H1 (cell line): ENCODE measurements at regions not wholly inside any gene's neighbourhood (a gene's known extent, or its start where the extent isn't known, plus 50 kb on each side); places are given as distances from the start of the nearest gene placed in this dataset.

Source experiments
- CTCF ChIP-seq, 3 experiments: IDR thresholded peaks; 1 replicate in 2 of 3; 2 replicates in 1 of 3; pipeline versions ENCODE4 v1.5.1 to v1.6.1; 2011; ENCODE audit warnings: low read length in 3 of 3, mild to moderate bottlenecking in 3 of 3, inconsistent platforms in 2 of 3, low read depth in 1 of 3, moderate library complexity in 1 of 3; ENCODE audit not compliant: insufficient read depth in 1 of 3; ENCODE audit errors: control extremely low read depth in 1 of 3
- KDM1A ChIP-seq: fragments of 200-600, 300-600 bp; sonication (generic); IDR thresholded peaks from 2 replicates; pipeline ENCODE4 v1.7.1; 2016; ENCODE audit warnings: mild to moderate bottlenecking, low read length, borderline replicate concordance
- RAD21 ChIP-seq, 2 experiments: IDR thresholded peaks in 1 of 2; conservative IDR thresholded peaks in 1 of 2; 2 replicates each; pipeline ENCODE4 v1.6.1; 2011; ENCODE audit warnings: low read depth in 2 of 2, low read length in 2 of 2, improper control_type of control experiment in 1 of 2, inconsistent platforms in 1 of 2, mild to moderate bottlenecking in 1 of 2, moderate library complexity in 1 of 2

- TF ChIP-seq CTCF (IDR thresholded peaks at IDR 0.05; ENCODE audit: control extremely low read depth in 1 of 3, insufficient read depth in 1 of 3, low read depth in 1 of 3, low read length in 3 of 3) (peak; percentile 10 to 20 (median 14); a peak in 3 of 4 replicates), RAD21 (IDR thresholded peaks at IDR 0.05 in 1 of 2, conservative IDR thresholded peaks at IDR 0.05 in 1 of 2; ENCODE audit: low read depth in 2 of 2, low read length in 2 of 2) (peak; percentile 20 to 38; a peak in 3 of 4 replicates), KDM1A (no peak)
These were observed 452.0 kb downstream of the REEP3 start (continued) for GRCh38 chr10:63972949-63973827.
